GM19240 (cell line): ENCODE measurements at regions not wholly inside any gene's neighbourhood (a gene's known extent, or its start where the extent isn't known, plus 50 kb on each side); places are given as distances from the start of the nearest gene placed in this dataset.
"Not testable (repeated sequence)": the region's sequence is repeated elsewhere in the genome, so short reads cannot be mapped to it uniquely, and the experiment has no call there.

Source experiments
- DNase-seq: peaks from one replicate; pipeline ENCODE4 v3.0.0; 2011; ENCODE audit warnings: low spot score; ENCODE audit not compliant: insufficient read length

DNA sequence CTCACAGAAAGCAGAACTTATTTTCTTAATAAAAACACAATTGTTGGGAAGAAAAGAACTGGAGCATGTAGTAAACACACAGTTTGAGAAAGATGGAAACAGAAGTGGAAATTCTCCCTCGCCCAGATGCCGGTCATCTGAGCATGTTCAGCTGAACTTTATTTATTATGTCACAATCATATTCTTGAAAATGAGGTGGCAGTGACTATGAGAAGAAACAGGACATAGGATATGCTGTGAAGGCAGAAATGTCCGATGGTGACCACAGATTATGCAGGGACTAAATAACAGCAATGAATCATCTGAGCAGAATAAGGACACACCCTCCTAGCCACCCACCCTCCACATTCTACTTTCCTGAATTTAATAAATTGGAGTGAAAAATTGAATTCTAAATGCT, 425.3 kb upstream of the NOX3 start:
- DNase-seq = no peak

DNA sequence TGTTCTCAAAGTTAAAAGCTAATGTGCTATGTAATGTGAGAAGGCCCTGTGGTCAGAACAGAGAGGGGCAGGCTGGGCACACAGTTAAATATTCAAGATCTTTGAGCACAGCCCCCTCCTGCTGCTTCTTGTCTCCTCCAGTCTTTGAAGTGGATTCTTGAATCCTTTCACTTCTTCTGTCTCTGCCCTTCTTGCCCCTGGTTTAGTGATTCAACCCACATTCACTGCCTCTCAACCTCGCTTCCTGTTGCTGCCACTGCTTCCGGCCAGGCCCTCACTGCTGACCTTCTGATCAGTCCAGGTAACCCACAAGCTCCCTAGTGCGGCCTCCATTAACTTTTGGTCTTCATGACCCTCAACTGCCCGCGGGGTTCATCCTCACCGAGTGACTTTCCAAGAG, 417.3 kb upstream of the NOX3 start:
- no peak for DNase-seq

DNA sequence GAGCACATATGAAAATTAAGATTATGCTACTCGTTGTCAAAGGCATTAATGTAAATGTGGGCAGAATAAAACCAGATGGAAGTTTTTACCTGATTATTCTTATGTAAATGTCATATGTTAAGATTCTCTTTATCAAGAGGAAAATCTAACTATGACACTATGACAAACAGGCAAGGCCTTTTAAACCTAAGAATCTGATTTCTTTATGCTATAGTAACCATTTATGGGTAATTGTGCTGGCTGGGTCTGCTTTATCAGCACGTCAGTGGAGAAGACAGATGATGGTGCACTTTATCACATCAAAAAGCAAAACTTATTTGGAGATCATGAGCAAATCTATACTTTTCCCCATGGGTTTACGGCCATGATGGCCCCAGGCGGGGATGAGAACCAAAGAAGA, 412.0 kb upstream of the NOX3 start:
- no peak for DNase-seq

DNA sequence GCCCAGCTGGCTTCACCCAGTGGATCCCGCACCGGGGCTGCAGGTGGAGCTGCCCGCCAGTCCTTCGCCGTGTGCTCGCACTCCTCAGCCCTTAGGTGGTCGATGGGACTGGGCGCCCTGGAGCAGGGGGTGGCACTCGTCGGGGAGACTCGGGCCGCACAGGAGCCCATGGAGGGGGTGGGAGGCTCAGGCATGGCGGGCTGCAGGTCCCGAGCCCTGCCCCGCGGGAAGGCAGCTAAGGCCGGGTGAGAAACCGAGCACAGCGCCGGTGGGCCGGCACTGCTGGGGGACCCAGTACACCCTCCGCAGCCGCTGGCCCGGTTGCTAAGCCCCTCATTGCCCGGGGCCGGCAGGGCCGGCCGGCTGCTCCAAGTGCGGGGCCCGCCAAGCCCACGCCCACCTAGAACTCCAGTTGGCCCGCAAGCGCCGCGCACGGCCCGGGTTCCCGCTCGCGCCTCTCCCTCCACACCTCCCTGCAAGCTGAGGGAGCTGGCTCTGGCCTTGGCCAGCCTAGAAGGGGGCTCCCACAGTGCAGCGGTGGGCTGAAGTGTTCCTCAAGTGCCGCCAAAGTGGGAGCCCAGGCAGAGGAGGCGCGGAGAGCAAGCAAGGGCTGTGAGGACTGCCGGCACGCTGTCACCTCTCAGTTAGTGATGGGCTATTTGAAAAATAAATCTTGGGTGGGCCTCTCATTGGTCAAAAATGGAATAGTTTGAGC, 411.2 kb upstream of the NOX3 start:
- DNase-seq = not testable (repeated sequence)

DNA sequence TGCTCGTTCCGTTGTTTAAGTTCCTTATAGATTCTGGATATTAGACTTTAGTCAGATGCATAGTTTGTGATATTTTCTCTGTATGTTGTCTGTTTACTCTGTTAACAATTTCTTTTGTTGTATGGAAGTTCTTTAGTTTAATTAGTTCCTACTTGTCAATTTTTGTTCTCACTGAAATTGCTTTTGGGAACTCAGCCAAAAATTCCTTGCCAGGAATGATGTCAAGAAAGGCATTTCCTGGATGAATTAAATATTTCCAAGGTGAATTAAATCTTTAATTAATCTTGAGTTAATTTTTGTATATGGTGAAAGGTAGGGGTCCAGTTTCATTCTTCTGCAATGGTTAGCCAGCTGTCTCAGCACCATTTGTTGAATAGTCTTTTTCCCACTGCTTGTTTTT, 406.2 kb upstream of the NOX3 start:
- DNase-seq = no peak

DNA sequence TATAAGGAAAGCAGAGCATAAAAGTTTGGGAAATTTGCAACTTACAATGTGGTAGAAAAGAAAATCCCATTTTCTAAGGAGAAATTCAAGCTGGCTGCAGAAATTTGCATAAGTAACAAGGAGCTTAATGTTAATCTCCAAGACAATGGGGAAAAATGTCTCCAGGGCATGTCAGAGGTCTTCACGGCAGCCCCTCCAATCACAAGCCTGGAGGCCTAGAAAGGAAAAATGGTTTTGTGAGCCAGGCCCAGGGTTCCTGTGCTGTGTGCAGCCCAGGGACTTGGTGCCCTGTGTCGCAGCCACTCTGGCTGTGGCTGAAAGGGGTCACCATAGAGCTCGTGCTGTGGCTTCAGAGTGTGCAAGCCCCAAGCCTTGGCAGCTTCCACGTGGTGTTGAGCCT, 403.3 kb upstream of the NOX3 start:
- not testable (repeated sequence) for DNase-seq

DNA sequence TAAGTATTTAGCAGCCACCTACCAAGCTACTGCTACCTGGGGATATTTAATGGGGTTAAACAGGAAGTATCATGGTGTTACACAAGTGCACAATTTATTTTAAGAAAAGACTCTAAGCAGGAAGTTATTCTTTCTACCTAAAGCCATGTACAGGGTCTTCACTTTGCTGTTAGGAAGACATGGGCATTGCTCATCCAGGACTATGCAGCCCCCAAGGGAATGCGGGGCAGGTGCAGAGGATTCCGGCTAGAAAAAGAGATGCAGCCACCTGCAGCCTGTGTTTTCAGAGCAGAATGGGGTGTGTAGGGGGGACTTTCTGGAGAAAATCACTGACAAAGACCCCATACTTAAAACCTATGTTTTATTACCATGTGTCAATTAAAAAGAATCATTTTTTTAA, 399.1 kb upstream of the NOX3 start:
- no peak for DNase-seq

DNA sequence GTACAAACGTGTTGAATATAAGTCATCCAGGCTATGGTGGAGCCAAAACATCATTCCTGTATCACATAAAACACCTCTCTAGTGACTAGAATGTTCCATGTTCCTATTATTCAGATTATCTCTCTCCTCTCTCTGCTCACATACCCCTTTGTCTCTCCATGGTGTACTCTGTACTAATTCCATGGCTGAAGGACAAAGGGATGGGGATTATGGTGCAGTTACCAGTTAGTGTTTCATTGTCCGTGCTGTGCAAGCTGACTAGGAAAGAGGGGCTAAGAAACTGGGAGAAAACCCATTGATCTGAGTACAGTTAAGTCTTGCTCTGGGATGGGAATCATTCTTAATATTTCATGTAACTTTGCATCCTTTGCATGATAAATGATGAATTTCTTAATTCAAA, 397.4 kb upstream of the NOX3 start:
- DNase-seq = no peak

DNA sequence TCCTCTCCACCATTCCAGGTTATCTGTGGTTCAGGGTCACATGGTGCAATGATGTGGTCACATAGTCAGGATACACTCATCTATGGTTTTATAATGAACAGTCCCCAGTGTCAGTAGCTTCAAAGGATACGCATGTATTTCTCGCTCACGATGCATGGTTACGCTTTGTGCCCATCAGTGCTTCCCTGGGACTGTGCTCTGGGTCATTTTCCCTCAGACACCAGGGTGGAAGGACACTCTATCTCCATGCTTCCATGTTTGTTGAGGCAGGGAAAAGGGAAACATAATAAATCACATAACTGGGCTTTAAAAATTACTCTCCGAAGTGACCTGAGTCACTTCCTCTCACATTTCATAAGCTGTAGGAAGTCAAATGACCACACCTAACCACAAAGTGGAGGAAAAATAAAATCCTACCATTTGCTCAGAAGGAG, 394.8 kb upstream of the NOX3 start:
- DNase-seq = no peak

DNA sequence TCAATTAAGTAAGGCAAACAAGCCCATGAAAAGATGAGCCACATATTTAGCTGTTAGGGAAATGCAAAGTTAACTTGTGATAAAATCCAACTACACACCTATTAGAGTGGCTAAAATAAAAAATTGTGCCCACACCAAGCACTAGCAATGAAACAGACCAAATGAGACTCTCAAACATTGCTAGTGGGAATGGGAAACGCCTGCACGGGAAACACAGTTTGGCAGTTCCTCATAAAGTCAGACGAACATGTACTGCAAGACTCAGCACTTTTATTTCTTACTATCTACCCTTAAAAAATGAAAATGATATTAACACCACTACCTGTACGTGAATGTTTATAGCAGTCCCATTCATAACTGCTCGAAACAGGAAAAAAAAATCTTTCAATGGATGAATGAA, 392.1 kb upstream of the NOX3 start:
- DNase-seq = no peak

DNA sequence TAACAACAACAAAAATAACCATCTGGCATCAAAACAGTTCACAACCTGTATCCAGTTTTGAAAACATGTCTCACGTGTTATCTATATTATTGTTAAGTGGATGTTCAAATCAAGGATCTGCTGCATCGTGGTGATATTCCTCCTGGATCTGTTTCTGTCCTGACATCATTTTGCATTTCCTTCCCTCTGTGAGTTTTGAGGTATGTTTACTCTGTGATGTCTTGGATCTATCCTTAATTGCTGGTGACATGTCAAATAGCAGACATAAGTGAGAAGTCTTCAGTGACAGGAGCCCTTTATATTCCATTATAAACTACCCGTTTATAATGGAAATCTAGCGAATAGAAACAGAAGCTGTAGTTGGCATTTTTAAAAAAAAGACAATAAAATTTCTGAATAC, 381.8 kb upstream of the NOX3 start:
- no peak for DNase-seq

DNA sequence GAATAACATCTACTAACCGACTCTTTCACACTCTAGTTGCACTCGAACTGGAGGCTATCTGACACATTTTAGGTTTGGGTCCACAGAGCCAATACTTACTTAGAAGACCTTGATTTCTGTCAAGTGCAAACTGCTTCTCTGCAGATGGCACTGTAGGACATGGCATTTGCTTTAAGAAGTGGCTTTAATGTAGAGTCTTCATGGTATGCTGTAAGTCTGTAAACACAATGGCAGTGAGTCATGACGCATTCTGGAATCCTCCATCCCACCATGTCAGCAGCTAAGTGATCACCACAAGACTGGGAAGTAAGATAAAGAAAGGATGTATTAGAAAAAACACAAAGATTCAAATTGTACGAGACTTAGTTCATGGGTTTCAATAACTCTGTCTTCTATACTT, 377.0 kb upstream of the NOX3 start:
- no peak for DNase-seq

DNA sequence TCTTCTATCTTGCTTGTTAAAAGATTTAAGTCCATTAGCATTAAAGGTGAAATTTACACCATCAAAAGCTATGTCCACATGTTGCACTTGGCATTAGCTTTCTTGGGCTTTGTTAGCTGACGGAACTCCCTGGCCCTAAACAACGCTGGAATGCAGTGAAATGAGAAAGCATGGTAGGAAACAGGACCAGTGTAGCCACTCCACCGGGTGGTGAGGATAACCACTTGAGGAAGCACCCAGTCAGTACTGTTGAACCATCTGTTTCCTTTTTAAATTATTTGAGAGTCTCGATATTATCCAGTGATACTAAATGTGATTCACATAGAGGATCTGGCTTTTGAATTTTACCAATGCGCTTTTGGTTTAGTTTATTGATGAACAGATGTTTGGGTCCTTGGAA, 374.9 kb upstream of the NOX3 start:
- no peak for DNase-seq

DNA sequence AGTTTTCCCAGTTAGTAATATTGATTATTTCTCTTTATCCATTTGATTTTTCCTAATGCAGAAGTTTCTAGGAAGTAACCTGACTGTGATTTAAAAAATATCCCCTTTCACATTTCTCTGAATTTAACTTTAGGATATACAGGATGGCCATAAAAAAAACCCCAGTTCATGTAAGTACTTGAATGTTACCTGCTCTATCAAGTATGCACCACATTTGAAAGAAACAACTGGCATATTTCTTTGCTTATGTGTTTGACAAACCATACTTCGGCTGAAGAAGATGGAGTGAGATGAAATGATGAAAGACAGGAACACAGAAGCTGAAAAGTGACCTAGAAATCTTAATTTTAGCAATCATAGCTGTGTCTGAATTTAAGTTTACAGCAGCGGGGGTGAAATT, 374.0 kb upstream of the NOX3 start:
- DNase-seq = no peak

DNA sequence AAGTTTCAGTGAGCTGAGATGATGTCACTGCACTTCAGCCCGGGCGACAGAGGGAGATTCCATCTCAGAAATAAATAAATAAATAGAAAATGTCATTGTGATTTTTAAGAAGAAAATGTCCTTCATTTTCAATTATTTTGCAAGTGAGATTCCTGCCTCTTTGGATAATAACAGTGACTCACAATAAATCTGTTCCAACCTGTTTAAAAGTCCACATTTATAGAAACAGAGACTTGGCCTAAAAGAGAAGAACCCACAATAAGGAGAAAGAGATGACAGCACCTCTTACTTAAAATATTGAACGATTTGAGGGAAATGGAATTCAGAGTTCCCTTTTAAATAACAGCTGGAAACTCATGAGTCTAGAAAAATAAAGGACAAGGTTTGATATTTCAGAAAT, 373.4 kb upstream of the NOX3 start:
- DNase-seq = no peak

DNA sequence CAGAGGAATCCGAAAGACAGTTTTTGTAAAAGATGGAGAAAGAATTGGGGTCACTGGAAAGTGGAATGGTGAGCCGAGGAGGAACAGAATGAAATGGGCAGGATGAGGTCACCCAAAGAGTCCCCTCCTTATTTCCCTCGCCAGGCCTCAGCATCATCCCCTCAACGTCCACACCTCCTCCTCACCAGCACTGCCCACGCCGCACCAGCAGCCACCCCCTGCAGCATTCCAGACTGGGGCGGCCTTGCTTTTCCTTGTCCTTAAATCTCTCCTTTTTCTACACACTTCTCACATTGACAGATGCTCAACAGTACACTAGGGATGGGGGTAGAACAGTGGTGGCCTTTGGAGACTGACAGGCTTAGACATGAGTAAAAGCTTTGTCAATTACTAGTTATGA, 363.1 kb upstream of the NOX3 start:
- no peak for DNase-seq

DNA sequence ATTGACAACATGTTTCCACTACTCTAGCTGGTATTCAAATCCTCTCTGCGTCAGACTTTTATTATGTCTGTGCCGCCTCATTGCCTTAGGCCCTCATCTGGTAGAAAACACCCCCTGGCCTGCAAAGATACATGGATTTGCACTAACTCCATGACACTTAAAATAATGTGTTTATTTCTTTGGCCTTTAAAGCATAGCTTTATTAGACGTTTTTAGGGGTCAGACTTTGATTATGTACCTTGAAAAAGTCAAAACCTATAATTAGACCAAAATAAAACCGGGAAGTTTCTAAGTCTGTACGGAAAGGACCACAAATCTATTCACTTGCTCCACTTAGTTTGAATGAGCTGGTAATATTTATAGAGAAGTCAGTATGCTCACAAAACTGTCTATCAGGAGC, 357.9 kb upstream of the NOX3 start:
- DNase-seq = no peak

DNA sequence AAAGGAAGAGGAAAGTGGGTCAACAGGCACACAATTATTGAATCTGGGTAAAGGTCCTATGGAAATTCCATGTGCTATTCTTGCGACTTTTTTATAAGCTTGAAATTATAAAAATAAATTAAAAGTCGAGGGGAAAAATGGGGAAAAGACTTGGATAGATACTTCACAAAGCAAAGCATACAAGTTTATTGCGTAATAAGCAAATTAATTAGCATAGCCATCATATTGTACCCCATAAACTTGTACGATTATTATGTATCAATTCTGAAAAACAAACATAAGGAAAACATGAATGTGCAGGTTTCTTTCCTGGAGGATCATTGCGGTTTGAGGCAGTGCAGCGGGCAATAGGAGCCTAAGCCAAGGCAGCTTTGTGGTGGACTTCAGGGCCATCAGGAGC, 351.6 kb upstream of the NOX3 start:
- no peak for DNase-seq

DNA sequence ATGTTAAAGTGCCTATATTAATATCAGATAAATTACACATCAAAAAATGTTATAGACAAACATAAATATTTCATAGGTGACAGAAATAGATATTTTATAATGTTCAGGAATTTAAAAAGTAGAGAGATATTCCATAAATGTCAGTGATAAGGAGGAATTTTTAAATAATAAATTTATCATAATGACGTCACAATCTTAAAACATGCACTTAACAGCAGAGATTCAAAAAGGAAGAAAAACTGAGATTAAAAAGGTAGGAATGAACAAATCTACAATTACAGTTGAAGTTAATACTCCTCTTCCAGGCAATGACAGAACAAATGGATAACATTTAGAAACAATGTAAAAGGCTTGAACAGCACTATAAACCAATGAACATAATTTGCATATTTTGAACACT, 345.4 kb upstream of the NOX3 start:
- DNase-seq = no peak

DNA sequence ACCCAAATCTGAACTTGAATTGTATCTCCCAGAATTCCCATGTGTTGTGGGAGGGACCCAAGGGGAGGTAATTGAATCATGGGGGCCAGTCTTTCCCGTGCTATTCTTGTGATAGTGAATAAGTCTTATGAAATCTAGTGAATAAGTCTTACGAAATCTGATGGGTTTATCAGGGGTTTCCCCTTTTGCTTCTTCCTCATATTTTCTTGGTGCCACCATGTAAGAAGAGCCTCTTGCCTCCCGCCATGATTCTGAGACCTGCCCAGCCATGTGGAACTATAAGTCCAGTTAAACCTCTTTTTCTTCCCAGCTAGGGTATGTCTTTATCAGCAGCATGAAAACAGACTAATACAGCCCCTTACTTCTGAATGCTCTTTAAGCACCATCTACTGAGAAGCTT, 343.2 kb upstream of the NOX3 start:
- DNase-seq = not testable (repeated sequence)

DNA sequence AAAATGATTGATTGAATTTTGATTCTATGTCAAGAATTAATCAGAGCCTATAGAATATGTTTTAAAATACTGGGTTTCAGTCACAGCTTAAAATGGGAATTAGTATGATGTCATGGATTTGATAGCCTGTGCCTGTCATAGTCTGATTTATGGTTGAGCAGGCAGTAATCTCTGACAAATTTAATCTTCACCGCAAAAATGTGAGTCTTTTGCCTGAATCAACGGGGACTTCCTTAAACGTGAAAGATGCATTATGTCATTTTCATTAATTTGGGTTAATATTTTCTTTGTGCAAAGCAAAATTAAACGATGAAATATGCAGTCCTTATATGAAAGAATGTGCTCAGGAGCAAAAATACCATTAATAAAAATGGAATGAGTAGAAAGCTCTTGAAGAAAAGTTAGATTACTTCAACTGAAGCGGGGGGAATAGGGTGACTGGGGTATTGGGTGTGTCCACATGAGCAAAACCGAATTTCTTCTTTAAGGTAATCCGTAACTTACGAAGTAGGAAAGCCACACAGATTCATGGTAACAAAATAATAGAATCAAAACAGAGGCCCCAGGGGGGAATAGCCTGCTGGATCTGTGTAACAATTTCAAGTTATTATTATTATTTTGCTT, 339.6 kb upstream of the NOX3 start:
- no peak for DNase-seq

DNA sequence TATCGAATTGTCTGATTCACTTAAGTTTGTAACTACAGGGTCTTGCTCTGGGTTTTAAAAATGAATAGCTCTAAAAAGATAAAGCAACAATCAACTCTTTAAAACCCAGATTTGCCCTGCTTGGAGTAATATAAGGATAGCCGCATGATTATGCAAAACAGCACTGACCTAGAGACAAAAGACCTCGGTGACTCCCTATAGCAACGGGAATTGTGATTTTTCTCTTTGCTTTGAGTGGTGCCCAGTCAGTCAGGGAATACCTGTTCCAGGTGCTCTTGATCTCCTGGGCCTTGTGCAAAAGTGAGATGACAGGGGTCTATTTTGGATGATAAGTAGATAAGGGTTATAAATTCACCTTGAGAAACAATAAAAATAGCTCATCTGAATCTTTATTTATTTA, 336.3 kb upstream of the NOX3 start:
- DNase-seq = no peak

DNA sequence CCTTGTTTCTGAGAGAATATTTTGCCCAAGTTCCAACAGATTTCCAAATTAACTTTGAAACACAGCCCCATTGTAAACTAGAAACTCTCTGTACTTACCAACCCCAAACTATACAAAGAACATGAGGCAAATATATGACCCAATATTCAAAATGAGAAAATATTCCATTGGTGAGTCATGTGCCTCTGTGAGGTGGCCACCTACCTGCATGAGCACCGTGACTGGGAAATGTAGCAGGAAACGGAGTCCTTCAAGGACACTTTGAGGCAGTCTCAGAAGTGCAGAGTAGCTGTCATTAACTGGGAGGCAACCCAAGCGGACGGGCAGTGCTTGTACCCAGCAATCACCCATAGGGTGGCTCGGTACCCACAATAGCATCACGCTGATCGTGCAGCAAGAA, 335.5 kb upstream of the NOX3 start:
- DNase-seq = no peak

DNA sequence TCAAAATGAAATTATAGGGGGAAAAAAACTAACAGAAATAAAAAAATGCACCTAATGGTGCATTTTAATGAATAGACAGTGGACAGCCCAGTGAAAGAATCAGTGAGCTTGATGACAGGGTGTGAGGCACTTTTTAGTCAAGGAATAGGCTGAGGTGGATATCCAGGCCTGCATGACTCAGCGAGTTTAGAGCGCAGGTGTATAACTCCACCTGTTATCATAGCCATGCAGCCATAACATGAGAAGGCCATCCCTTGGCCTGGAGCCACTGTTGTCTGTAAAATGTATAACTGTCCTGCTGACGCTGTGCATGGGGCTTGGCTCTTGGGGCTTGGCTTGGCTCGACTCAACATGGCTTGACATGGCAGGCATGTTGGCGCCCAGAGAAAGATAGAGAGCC, 331.5 kb upstream of the NOX3 start:
- DNase-seq = no peak
